ENCODE measurements at regions not wholly inside any gene's neighbourhood (a gene's known extent, or its start where the extent isn't known, plus 50 kb on each side); places are given as distances from the start of the nearest gene placed in this dataset.

GRCh38 chr3:86793786-86794185, 197.2 kb downstream of the VGLL3 start (continued):
- TF ChIP-seq ZNF281 (CRISPR knock-in tag; IDR thresholded peaks at IDR 0.05) (no peak), TP53 (CRISPR knock-in tag; IDR thresholded peaks at IDR 0.05) (no peak)

DNA sequence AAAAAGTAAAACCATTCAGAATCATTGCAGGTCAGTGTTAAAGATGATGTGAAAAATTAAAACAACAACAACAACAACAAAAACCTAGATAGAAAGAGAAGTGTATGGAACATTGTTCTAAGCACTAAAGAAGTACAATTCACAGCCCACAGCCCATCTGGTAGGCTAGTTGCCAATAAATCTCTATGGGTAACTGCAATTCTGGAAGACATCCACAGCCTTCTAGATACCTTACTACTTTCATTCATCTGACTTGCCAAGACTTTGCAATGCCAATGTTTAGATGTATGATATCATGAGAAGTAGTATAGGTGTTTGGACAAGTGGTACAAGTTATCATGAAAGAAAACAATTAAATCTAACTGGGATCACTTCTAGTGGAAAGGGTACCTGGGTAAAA, 198.6 kb downstream of the VGLL3 start:
- POLR2A ChIA-PET = interaction anchor here (0.7 kb wide), 1 partner anchor 169 kb away, joined by 5 read pairs; no protein-coding TSS in a partner anchor
- no peaks in the 10 kb centered on the region for H3K27me3 Mint-ChIP-seq (ENCODE audit: low read depth)
- H3K9me3 Mint-ChIP-seq = no peaks in the 10 kb centered on the region
- ATAC-seq = no peak
- peaks cover 9% of the 10 kb centered on the region for H3K4me1 Mint-ChIP-seq
- H3K4me3 Mint-ChIP-seq = no peak overlapping the region
- DNase-seq (ENCODE audit: low spot score) = no peak
- CTCF ChIA-PET = no interaction called here
- TF ChIP-seq JAZF1 (CRISPR knock-in tag; IDR thresholded peaks at IDR 0.05) (no peak), CREB1 (CRISPR knock-in tag; IDR thresholded peaks at IDR 0.05) (no peak), CREM (CRISPR knock-in tag; IDR thresholded peaks at IDR 0.05) (no peak), TEAD1 (CRISPR knock-in tag; IDR thresholded peaks at IDR 0.05) (no peak), RELA (CRISPR knock-in tag; IDR thresholded peaks at IDR 0.05; ENCODE audit: borderline replicate concordance) (no peak), IRF2 (CRISPR knock-in tag; IDR thresholded peaks at IDR 0.05; ENCODE audit: borderline replicate concordance, low read depth) (no peak), SOX15 (CRISPR knock-in tag; IDR thresholded peaks at IDR 0.05) (no peak), E2F1 (CRISPR knock-in tag; IDR thresholded peaks at IDR 0.05) (no peak), SMAD4 (CRISPR knock-in tag; IDR thresholded peaks at IDR 0.05) (no peak), E2F4 (CRISPR knock-in tag; IDR thresholded peaks at IDR 0.05; ENCODE audit: borderline replicate concordance, low read depth) (no peak), MLX (CRISPR knock-in tag; IDR thresholded peaks at IDR 0.05) (no peak), RORB (CRISPR knock-in tag; IDR thresholded peaks at IDR 0.05) (no peak), NR2C2 (CRISPR knock-in tag; IDR thresholded peaks at IDR 0.05) (no peak), OVOL2 (CRISPR knock-in tag; IDR thresholded peaks at IDR 0.05; ENCODE audit: borderline replicate concordance) (no peak)
- TF ChIP-seq, protein P1, sequence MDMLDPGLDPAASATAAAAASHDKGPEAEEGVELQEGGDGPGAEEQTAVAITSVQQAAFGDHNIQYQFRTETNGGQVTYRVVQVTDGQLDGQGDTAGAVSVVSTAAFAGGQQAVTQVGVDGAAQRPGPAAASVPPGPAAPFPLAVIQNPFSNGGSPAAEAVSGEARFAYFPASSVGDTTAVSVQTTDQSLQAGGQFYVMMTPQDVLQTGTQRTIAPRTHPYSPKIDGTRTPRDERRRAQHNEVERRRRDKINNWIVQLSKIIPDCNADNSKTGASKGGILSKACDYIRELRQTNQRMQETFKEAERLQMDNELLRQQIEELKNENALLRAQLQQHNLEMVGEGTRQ (CRISPR knock-in tag; IDR thresholded peaks at IDR 0.05) = no peak
- TF ChIP-seq, protein P2, sequence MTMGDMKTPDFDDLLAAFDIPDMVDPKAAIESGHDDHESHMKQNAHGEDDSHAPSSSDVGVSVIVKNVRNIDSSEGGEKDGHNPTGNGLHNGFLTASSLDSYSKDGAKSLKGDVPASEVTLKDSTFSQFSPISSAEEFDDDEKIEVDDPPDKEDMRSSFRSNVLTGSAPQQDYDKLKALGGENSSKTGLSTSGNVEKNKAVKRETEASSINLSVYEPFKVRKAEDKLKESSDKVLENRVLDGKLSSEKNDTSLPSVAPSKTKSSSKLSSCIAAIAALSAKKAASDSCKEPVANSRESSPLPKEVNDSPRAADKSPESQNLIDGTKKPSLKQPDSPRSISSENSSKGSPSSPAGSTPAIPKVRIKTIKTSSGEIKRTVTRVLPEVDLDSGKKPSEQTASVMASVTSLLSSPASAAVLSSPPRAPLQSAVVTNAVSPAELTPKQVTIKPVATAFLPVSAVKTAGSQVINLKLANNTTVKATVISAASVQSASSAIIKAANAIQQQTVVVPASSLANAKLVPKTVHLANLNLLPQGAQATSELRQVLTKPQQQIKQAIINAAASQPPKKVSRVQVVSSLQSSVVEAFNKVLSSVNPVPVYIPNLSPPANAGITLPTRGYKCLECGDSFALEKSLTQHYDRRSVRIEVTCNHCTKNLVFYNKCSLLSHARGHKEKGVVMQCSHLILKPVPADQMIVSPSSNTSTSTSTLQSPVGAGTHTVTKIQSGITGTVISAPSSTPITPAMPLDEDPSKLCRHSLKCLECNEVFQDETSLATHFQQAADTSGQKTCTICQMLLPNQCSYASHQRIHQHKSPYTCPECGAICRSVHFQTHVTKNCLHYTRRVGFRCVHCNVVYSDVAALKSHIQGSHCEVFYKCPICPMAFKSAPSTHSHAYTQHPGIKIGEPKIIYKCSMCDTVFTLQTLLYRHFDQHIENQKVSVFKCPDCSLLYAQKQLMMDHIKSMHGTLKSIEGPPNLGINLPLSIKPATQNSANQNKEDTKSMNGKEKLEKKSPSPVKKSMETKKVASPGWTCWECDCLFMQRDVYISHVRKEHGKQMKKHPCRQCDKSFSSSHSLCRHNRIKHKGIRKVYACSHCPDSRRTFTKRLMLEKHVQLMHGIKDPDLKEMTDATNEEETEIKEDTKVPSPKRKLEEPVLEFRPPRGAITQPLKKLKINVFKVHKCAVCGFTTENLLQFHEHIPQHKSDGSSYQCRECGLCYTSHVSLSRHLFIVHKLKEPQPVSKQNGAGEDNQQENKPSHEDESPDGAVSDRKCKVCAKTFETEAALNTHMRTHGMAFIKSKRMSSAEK (CRISPR knock-in tag; IDR thresholded peaks at IDR 0.05; ENCODE audit: borderline replicate concordance) = no peak
- TF ChIP-seq, protein P3, sequence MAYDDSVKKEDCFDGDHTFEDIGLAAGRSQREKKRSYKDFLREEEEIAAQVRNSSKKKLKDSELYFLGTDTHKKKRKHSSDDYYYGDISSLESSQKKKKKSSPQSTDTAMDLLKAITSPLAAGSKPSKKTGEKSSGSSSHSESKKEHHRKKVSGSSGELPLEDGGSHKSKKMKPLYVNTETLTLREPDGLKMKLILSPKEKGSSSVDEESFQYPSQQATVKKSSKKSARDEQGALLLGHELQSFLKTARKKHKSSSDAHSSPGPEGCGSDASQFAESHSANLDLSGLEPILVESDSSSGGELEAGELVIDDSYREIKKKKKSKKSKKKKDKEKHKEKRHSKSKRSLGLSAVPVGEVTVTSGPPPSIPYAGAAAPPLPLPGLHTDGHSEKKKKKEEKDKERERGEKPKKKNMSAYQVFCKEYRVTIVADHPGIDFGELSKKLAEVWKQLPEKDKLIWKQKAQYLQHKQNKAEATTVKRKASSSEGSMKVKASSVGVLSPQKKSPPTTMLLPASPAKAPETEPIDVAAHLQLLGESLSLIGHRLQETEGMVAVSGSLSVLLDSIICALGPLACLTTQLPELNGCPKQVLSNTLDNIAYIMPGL (CRISPR knock-in tag; IDR thresholded peaks at IDR 0.05) = no peak
- TF ChIP-seq, protein P4, sequence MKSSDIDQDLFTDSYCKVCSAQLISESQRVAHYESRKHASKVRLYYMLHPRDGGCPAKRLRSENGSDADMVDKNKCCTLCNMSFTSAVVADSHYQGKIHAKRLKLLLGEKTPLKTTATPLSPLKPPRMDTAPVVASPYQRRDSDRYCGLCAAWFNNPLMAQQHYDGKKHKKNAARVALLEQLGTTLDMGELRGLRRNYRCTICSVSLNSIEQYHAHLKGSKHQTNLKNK (CRISPR knock-in tag; IDR thresholded peaks at IDR 0.05) = no peak
- TF ChIP-seq, protein P5, sequence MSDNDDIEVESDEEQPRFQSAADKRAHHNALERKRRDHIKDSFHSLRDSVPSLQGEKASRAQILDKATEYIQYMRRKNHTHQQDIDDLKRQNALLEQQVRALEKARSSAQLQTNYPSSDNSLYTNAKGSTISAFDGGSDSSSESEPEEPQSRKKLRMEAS (CRISPR knock-in tag; IDR thresholded peaks at IDR 0.05) = no peak
- H3K27ac Mint-ChIP-seq = no peak overlapping the region
- H3K36me3 Mint-ChIP-seq = no peaks in the 10 kb centered on the region

Data from WTC11 (cell line).